ENCODE measurements at regions not wholly inside any gene's neighbourhood (a gene's known extent, or its start where the extent isn't known, plus 50 kb on each side); places are given as distances from the start of the nearest gene placed in this dataset.

DNA sequence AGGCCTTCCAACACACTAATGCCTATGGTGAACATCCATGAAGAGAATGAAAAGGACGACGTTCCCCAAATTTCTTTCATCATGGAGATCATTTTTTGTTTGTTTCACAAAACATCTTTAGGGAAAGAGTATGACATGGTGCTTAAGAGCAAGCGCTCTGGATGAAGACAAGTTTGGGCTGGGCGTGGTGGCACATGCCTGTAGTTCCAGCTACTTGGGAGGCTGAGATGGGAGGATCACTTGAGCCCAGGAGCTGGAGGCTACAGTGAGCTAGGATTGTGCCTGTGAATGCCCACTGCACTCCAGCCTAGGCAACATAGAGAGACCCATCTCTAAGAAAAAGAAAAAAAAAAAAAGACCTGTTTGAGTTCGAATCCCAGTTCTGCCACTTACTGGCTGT lies 253.1 kb downstream of the PTPRU start:
- H3K4me3 ChIP-seq (replicated peaks; ENCODE audit: low read depth, low read length), result no peak overlapping the region
- no peak for DNase-seq (ENCODE audit: low read depth)
- TF ChIP-seq, protein P1, sequence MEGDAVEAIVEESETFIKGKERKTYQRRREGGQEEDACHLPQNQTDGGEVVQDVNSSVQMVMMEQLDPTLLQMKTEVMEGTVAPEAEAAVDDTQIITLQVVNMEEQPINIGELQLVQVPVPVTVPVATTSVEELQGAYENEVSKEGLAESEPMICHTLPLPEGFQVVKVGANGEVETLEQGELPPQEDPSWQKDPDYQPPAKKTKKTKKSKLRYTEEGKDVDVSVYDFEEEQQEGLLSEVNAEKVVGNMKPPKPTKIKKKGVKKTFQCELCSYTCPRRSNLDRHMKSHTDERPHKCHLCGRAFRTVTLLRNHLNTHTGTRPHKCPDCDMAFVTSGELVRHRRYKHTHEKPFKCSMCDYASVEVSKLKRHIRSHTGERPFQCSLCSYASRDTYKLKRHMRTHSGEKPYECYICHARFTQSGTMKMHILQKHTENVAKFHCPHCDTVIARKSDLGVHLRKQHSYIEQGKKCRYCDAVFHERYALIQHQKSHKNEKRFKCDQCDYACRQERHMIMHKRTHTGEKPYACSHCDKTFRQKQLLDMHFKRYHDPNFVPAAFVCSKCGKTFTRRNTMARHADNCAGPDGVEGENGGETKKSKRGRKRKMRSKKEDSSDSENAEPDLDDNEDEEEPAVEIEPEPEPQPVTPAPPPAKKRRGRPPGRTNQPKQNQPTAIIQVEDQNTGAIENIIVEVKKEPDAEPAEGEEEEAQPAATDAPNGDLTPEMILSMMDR (IDR thresholded peaks at IDR 0.05; ENCODE audit: low read length, missing control alignments), result no peak

DNA sequence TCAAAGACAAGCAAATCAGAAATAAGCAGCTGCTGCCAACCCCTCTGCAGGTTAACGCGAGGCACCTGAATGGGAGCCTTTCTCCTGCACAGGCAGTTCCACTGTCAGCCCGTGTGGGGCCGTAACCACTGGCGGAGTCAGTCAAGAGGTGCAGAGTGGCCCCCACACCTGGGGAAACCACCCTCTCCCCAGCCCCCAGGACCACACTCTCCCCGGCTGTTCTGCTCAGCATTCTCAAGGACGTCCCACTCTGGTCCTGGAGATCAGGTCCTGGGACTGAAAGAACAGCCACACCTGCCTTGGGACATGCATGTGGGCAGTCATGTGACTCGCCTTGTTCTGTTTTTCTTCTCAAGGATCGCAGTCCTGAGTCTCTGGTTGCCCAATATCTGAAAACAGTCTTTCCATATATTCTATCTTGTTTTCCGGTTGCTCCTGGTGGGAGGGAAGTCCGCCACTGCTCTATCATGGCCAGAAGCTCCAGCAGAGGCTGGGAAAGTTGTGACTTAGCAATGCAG lies 252.5 kb downstream of the PTPRU start:
- TF ChIP-seq, protein P1 (IDR thresholded peaks at IDR 0.05; ENCODE audit: low read length, missing control alignments), result no peak
- H3K4me3 ChIP-seq (replicated peaks; ENCODE audit: low read depth, low read length), result no peak overlapping the region
- no peak for DNase-seq (ENCODE audit: low read depth)

DNA sequence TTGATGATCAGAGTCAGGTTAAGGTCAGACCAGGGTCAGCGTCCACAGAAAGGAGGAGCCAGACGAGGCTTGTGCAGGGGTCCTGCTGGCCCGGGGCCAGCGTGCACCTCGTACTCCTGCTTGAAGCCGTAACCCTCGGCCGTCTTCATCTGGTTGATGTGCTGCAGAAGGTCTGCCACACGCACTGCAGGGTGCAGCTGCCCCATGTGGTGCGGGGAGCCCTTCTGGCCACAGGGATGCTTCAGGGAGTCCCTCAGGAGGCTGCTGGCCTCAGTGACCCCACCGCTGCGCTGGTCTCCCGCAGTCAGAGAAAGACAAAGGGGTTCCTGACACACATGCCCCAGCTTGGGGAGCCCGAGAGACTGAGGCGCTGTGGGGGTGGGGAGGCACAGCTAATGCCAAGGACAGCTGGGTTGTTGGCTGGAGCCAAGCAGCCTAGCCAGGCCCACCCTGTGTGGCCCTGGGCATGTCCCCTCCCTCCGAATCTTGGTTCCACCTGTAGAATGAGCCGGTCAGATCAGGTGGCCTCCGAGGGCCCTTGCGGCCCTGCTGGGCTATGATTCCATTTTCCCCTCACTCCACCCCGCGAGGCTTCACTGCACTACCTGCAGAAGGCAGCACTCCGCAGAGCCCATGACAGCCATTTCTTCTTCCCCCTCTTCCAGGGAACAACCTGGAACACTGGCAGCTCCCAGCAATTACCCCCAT lies 251.9 kb downstream of the PTPRU start:
- TF ChIP-seq, protein P1 (IDR thresholded peaks at IDR 0.05; ENCODE audit: low read length, missing control alignments), result no peak
- no peak overlapping the region for H3K4me3 ChIP-seq (replicated peaks; ENCODE audit: low read depth, low read length)
- DNase-seq (ENCODE audit: low read depth), result no peak

DNA sequence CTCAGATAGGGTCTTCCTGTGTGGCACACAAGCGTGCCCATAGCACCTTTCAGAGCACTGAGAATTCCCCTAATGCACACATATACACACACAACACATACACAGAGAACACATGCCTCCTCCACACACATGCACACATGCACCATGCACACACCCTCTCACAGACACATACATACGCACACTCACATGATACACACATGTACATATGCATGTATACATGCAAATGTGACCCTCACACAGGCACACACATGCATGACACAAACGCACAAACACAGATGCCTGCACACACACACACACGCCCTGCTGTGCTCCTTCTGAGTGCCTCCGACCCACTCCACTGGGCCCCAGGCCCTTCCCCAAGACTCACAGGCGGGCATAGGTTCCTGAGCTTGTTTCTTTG lies 251.0 kb downstream of the PTPRU start:
- no peak overlapping the region for H3K4me3 ChIP-seq (replicated peaks; ENCODE audit: low read depth, low read length)
- DNase-seq (ENCODE audit: low read depth), result no peak
- TF ChIP-seq, protein P1 (IDR thresholded peaks at IDR 0.05; ENCODE audit: low read length, missing control alignments), result no peak

DNA sequence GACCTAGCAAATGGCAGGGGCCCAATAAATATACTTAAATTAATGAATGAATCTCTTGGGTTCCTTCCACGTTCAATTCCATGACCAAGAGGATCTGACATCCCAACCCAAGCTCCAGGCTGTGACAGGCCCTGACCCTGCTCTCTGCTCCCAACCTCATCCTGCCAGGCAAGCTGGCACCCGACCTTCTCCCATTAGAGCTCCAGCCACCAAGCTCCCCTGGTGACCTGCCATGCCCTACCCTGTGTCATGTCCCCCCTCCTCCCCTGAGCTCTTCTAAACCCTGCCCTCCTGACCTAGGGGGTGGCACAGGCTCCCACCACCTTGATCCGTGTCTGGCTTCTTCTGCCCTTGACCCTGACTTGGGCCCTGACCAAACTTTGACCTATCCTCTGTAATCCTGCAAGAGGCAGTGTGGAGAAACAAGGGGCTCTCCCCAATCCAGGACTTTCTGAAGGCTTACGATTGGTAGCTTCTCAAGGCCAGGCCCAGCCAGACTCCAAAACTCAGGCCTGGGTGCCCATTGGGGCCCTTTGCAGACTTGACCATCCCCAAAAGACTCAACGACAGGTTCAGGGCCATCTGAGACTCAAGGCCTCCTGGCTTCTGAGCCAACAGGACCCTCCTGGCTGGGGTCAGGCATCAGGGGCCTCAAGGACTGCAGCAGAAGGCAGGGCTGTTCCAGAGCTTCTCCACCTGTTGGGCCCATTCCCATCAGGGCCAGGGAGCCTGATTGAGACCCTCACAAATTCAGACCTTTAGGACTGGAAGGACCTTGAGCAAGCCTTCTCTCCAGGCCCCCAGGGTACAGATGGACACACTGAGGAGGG lies 249.0 kb downstream of the PTPRU start:
- H3K4me3 ChIP-seq (replicated peaks; ENCODE audit: low read depth, low read length), result no peak overlapping the region
- DNase-seq (ENCODE audit: low read depth), result no peak
- TF ChIP-seq, protein P1 (IDR thresholded peaks at IDR 0.05; ENCODE audit: low read length, missing control alignments), result no peak

DNA sequence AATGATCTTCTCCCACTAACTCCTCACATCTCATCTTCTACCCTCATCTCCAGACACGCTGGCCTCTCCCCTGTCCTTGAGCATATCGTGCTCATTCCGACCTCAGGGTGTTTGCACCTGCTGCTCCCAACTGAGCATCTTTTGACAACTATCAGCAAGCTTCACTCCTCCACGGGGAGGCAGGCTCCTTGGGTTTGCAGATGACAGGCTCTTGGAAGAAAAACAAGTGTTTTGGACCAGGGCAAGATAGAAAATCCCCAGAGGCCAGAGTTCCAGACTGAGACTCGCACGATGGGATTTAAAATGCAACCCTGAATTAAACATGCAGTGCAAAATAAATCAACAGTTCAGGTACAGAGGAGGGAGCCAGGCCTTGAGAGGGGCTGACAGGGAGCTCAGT lies 246.7 kb downstream of the PTPRU start:
- TF ChIP-seq, protein P1 (IDR thresholded peaks at IDR 0.05; ENCODE audit: low read length, missing control alignments), result no peak
- no peak overlapping the region for H3K4me3 ChIP-seq (replicated peaks; ENCODE audit: low read depth, low read length)
- no peak for DNase-seq (ENCODE audit: low read depth)

All from fibroblast of pulmonary artery (primary cell).